ENCODE measurements at regions not wholly inside any gene's neighbourhood (a gene's known extent, or its start where the extent isn't known, plus 50 kb on each side); places are given as distances from the start of the nearest gene placed in this dataset.
"Not testable (repeated sequence)": the region's sequence is repeated elsewhere in the genome, so short reads cannot be mapped to it uniquely, and the experiment has no call there.

GRCh38 chr15:94845390-94845716 lies 614.0 kb downstream of the MCTP2 start:
- no peak for DNase-seq

- DNase-seq, result no peak
Observed at GRCh38 chr15:94847325-94847724, 616.0 kb downstream of the MCTP2 start.

GRCh38 chr15:94848054-94848453 lies 616.7 kb downstream of the MCTP2 start:
- no peak for DNase-seq

GRCh38 chr15:94855018-94855408 lies 623.7 kb downstream of the MCTP2 start:
- no peak for DNase-seq

- no peak for DNase-seq
Observed at GRCh38 chr15:94855409-94856266, 624.3 kb downstream of the MCTP2 start.

- no peak for DNase-seq
Observed at GRCh38 chr15:94856267-94856854, 625.0 kb downstream of the MCTP2 start.

GRCh38 chr15:94857466-94857865 lies 626.1 kb downstream of the MCTP2 start:
- no peak for DNase-seq

- no peak for DNase-seq
Observed at GRCh38 chr15:94858011-94858410, 626.6 kb downstream of the MCTP2 start.

GRCh38 chr15:94858449-94858848 lies 627.1 kb downstream of the MCTP2 start:
- DNase-seq, result no peak

- DNase-seq, result no peak
Observed at GRCh38 chr15:94858920-94859319, 627.6 kb downstream of the MCTP2 start.

GRCh38 chr15:94864600-94864999 lies 633.2 kb downstream of the MCTP2 start:
- DNase-seq, result no peak

GRCh38 chr15:94868265-94868664 lies 636.9 kb downstream of the MCTP2 start:
- not testable (repeated sequence) for DNase-seq

GRCh38 chr15:94875550-94875949 lies 644.2 kb downstream of the MCTP2 start:
- no peak for DNase-seq

GRCh38 chr15:94877833-94878232 lies 646.5 kb downstream of the MCTP2 start:
- DNase-seq, result no peak

GRCh38 chr15:94882071-94882712 lies 650.8 kb downstream of the MCTP2 start:
- DNase-seq, result no peak

GRCh38 chr15:94887391-94887790 lies 656.0 kb downstream of the MCTP2 start:
- DNase-seq, result no peak

- no peak for DNase-seq
Observed at GRCh38 chr15:94889153-94889552, 657.8 kb downstream of the MCTP2 start.

GRCh38 chr15:94893091-94893490 lies 661.7 kb downstream of the MCTP2 start:
- DNase-seq, result no peak

GRCh38 chr15:94894056-94894455 lies 662.7 kb downstream of the MCTP2 start:
- no peak for DNase-seq

- DNase-seq, result no peak
Observed at GRCh38 chr15:94909510-94909909, 678.1 kb downstream of the MCTP2 start.

- DNase-seq, result no peak
Observed at GRCh38 chr15:94910166-94910565, 678.8 kb downstream of the MCTP2 start.

GRCh38 chr15:94912760-94913159 lies 681.4 kb downstream of the MCTP2 start:
- DNase-seq, result no peak

- DNase-seq, result no peak
Observed at GRCh38 chr15:94917068-94917467, 685.7 kb downstream of the MCTP2 start.

GRCh38 chr15:94921936-94922335 lies 690.6 kb downstream of the MCTP2 start:
- no peak for DNase-seq
